K562 (cell line): ENCODE measurements at regions not wholly inside any gene's neighbourhood (a gene's known extent, or its start where the extent isn't known, plus 50 kb on each side); places are given as distances from the start of the nearest gene placed in this dataset.

Source experiments
- ATAC-seq: fragments of 200-7000 bp; cut with Tn5 transposase; 3 replicates; pipeline ENCODE4 v1.9.1; 2020; ENCODE audit warnings: moderate library complexity
- BruUV-seq: library from RNA; stranded (reverse); fragments of 400-500 nt; replicated peaks from 2 replicates; lab custom pipeline; 2021; lab: Mats Ljungman, UMichigan
- CTCF ChIA-PET: fragments of 300-600 bp; formaldehyde crosslinking; extraction: SDS; loops from one replicate; lab custom pipeline; 2021; ENCODE audit warnings: low intra/inter-chr PET ratio; lab: Yijun Ruan, JAX
- POLR2A ChIA-PET: fragments of 300-600, 350-650 bp; sonication (Branson Sonifier 250); formaldehyde crosslinking; extraction: SDS; loops from one replicate; lab custom pipeline; 2021; ENCODE audit warnings: antibody characterized with exemption, inconsistent platforms; lab: Yijun Ruan, JAX
- DNase-seq, 4 experiments: peaks; one replicate each; pipeline versions ENCODE4 v3.0.0 to v3.0.0-alpha.2; 2011 to 2018; ENCODE audit warnings: low spot score in 3 of 4, mixed read lengths in 3 of 4; ENCODE audit errors: extremely low read depth in 1 of 4
- FAIRE-seq: peaks from 2 replicates; lab custom pipeline; 2011; peaks lifted over from hg19 to GRCh38; lab: Jason Lieb, UNC
- H2AFZ ChIP-seq: 2 replicates; pipeline ENCODE4 v1.6.0; 2011; ENCODE audit warnings: low read depth, low read length, control low read depth, inconsistent platforms
- H3K27ac ChIP-seq: fragments of 200-600 bp; 3 replicates; pipeline ENCODE4 v1.8.0; 2011; ENCODE audit warnings: low read depth, mild to moderate bottlenecking, control low read depth, inconsistent platforms, low read length, moderate library complexity, mixed read lengths; ENCODE audit errors: extremely low read depth
- H3K27me3 ChIP-seq, 2 experiments: fragments of 300-600 bp in 1 of 2; 2 replicates in 1 of 2; 3 replicates in 1 of 2; pipeline versions ENCODE4 v1.6.0 to v1.8.0; 2011; ENCODE audit warnings: inconsistent platforms in 2 of 2, low read length in 2 of 2, mild to moderate bottlenecking in 1 of 2, mixed read lengths in 1 of 2, moderate library complexity in 1 of 2; ENCODE audit not compliant: control insufficient read depth in 2 of 2, insufficient read depth in 2 of 2
- H3K36me3 ChIP-seq: fragments of 300-600 bp; 3 replicates; pipeline ENCODE4 v1.8.0; 2011; ENCODE audit warnings: mild to moderate bottlenecking, low read length, inconsistent platforms; ENCODE audit not compliant: control insufficient read depth, insufficient read depth
- H3K4me1 ChIP-seq, 2 experiments: fragments of 200-600 bp in 1 of 2; replicated peaks in 1 of 2; 2 replicates in 1 of 2; 3 replicates in 1 of 2; pipeline versions ENCODE4 v1.5.1 to v1.8.0; 2011; ENCODE audit warnings: inconsistent platforms in 2 of 2, low read length in 2 of 2, mild to moderate bottlenecking in 1 of 2, mixed read lengths in 1 of 2, moderate library complexity in 1 of 2; ENCODE audit not compliant: control insufficient read depth in 2 of 2, insufficient read depth in 2 of 2
- H3K4me2 ChIP-seq: 2 replicates; pipeline ENCODE4 v1.6.1; 2011; ENCODE audit warnings: low read length, control low read depth, inconsistent platforms, mixed read lengths; ENCODE audit not compliant: insufficient read depth
- H3K4me3 ChIP-seq: fragments of 200-600 bp; sonication (generic), shearing (Covaris generic); 2 replicates; pipeline ENCODE4 v1.5.1; 2016; ENCODE audit warnings: control low read depth, inconsistent platforms
- H3K79me2 ChIP-seq: fragments of 200-600 bp; 3 replicates; pipeline ENCODE4 v1.8.0; 2011; ENCODE audit warnings: low read length, inconsistent platforms; ENCODE audit not compliant: control insufficient read depth, insufficient read depth
- H3K9ac ChIP-seq, 2 experiments: 2 replicates each; pipeline versions ENCODE4 v1.6.0 to v1.6.1; 2011; ENCODE audit warnings: low read depth in 2 of 2, low read length in 2 of 2, control low read depth in 1 of 2, inconsistent platforms in 1 of 2, mild to moderate bottlenecking in 1 of 2, mixed read lengths in 1 of 2; ENCODE audit not compliant: insufficient read depth in 1 of 2
- H3K9me1 ChIP-seq: one replicate; pipeline ENCODE4 v1.6.0; 2011; ENCODE audit warnings: inconsistent platforms, mild to moderate bottlenecking, low read length, moderate library complexity; ENCODE audit not compliant: control insufficient read depth, insufficient read depth
- H3K9me3 ChIP-seq: replicated peaks from 2 replicates; pipeline ENCODE4 v1.5.1; 2011; ENCODE audit warnings: low read depth, low read length, inconsistent platforms; ENCODE audit not compliant: control insufficient read depth, insufficient read depth
- H4K20me1 ChIP-seq: replicated peaks from 2 replicates; pipeline ENCODE4 v1.6.1; 2011; ENCODE audit warnings: low read length, inconsistent platforms, mixed read lengths; ENCODE audit not compliant: control insufficient read depth, insufficient read depth
- FOXJ3 ChIP-seq: sonication (generic); formaldehyde crosslinking; IDR thresholded peaks from 2 replicates; pipeline ENCODE4 v1.4.0; 2020; ENCODE audit warnings: mild to moderate bottlenecking, missing genetic modification reagents
- JUN ChIP-seq, 2 experiments: sonication (generic) in 1 of 2; formaldehyde crosslinking in 1 of 2; IDR thresholded peaks; 2 replicates each; pipeline versions ENCODE4 v1.6.1 to v1.8.0; 2012 to 2022; ENCODE audit warnings: borderline replicate concordance in 2 of 2, mild to moderate bottlenecking in 2 of 2, improper control_type of control experiment in 1 of 2, low read depth in 1 of 2, low read length in 1 of 2, missing genetic modification reagents in 1 of 2
- ZNF512 ChIP-seq: IDR thresholded peaks from 2 replicates; pipeline ENCODE4 v1.6.1; 2016; ENCODE audit warnings: missing genetic modification characterization, missing compliant biosample characterization
- WGBS: fragments of 100-300 bp; shearing (Covaris generic); methylation state at CpG from one replicate; pipeline ENCODE4 v1.1.6; 2016; ENCODE audit warnings: low coverage, mixed read lengths; ENCODE audit not compliant: insufficient coverage; ENCODE audit errors: missing lambda C conversion rate; 5-methylcytosine and 5-hydroxymethylcytosine counted together
- in situ Hi-C: fragments of 300-500 bp; cut with MboI; formaldehyde crosslinking; loops from 4 replicates; pipeline ENCODE4 v1.15.0; 2018; ENCODE audit warnings: inconsistent platforms, mixed read lengths
- intact Hi-C: fragments of 100-400 bp; cut with micrococcal nuclease; formaldehyde crosslinking; loops from 2 replicates; pipeline ENCODE4 v1.14.2; 2022
- TF ChIP-seq, protein P1 (sequence below): sonication (generic); formaldehyde crosslinking; IDR thresholded peaks from 2 replicates; pipeline ENCODE4 v1.8.1; 2023; ENCODE audit warnings: mild to moderate bottlenecking, missing genetic modification reagents

- ChIA-PET POLR2A (no interaction called here), CTCF (no interaction called here)
- intact Hi-C loops: no loop called here
- no peak for DNase-seq
- H3K9me1 ChIP-seq: no peaks in the 10 kb centered on the region
- no peak overlapping the region for H3K4me3 ChIP-seq
- no peak overlapping the region for H3K27ac ChIP-seq
- H3K79me2 ChIP-seq: no peaks in the 10 kb centered on the region
- BruUV-seq: no TSS peak
- no peaks in the 10 kb centered on the region for H3K27me3 ChIP-seq
- FAIRE-seq: no peak
- H3K36me3 ChIP-seq: no peaks in the 10 kb centered on the region
- H2AFZ ChIP-seq: no peak overlapping the region
- 0% methylated on average over 2 of the region's 2 CpGs for WGBS
- no peaks in the 10 kb centered on the region for H3K9me3 ChIP-seq
- H4K20me1 ChIP-seq: no peaks in the 10 kb centered on the region
- no peak overlapping the region for H3K4me2 ChIP-seq
- ATAC-seq: no peak
- in situ Hi-C loops: no loop called here
- TF ChIP-seq JUN (IDR thresholded peaks at IDR 0.05; ENCODE audit: borderline replicate concordance, low read depth, low read length) (no peak), JUN (CRISPR knock-in tag; IDR thresholded peaks at IDR 0.05; ENCODE audit: borderline replicate concordance) (no peak), FOXJ3 (CRISPR knock-in tag) (no peak), ZNF512 (tag) (no peak)
- TF ChIP-seq, protein P1, sequence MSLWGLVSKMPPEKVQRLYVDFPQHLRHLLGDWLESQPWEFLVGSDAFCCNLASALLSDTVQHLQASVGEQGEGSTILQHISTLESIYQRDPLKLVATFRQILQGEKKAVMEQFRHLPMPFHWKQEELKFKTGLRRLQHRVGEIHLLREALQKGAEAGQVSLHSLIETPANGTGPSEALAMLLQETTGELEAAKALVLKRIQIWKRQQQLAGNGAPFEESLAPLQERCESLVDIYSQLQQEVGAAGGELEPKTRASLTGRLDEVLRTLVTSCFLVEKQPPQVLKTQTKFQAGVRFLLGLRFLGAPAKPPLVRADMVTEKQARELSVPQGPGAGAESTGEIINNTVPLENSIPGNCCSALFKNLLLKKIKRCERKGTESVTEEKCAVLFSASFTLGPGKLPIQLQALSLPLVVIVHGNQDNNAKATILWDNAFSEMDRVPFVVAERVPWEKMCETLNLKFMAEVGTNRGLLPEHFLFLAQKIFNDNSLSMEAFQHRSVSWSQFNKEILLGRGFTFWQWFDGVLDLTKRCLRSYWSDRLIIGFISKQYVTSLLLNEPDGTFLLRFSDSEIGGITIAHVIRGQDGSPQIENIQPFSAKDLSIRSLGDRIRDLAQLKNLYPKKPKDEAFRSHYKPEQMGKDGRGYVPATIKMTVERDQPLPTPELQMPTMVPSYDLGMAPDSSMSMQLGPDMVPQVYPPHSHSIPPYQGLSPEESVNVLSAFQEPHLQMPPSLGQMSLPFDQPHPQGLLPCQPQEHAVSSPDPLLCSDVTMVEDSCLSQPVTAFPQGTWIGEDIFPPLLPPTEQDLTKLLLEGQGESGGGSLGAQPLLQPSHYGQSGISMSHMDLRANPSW (CRISPR knock-in tag): no peak
- no peaks in the 10 kb centered on the region for H3K4me1 ChIP-seq
- no peak overlapping the region for H3K9ac ChIP-seq
Observed at GRCh38 chr5:96140496-96140895, 178.8 kb upstream of the ELL2 start.
